C4-2B (cell line): ENCODE measurements at regions not wholly inside any gene's neighbourhood (a gene's known extent, or its start where the extent isn't known, plus 50 kb on each side); places are given as distances from the start of the nearest gene placed in this dataset.

Experiments
- H3K27ac ChIP-seq: fragments of 450-650 bp; 2 replicates; pipeline ENCODE4 v1.5.1; 2017
- ZFX ChIP-seq: fragments of 450-650 bp; IDR thresholded peaks from 2 replicates; pipeline ENCODE4 v1.6.1; 2017
- TF ChIP-seq, protein P1 (sequence below): fragments of 450-650 bp; conservative IDR thresholded peaks from 2 replicates; pipeline ENCODE4 v1.5.1; 2017; ENCODE audit warnings: mild to moderate bottlenecking

- no peak overlapping the region for H3K27ac ChIP-seq
- TF ChIP-seq ZFX = no peak
- TF ChIP-seq, protein P1, sequence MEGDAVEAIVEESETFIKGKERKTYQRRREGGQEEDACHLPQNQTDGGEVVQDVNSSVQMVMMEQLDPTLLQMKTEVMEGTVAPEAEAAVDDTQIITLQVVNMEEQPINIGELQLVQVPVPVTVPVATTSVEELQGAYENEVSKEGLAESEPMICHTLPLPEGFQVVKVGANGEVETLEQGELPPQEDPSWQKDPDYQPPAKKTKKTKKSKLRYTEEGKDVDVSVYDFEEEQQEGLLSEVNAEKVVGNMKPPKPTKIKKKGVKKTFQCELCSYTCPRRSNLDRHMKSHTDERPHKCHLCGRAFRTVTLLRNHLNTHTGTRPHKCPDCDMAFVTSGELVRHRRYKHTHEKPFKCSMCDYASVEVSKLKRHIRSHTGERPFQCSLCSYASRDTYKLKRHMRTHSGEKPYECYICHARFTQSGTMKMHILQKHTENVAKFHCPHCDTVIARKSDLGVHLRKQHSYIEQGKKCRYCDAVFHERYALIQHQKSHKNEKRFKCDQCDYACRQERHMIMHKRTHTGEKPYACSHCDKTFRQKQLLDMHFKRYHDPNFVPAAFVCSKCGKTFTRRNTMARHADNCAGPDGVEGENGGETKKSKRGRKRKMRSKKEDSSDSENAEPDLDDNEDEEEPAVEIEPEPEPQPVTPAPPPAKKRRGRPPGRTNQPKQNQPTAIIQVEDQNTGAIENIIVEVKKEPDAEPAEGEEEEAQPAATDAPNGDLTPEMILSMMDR = no peak
Observed at GRCh38 chr10:6894405-6894804, 314.3 kb upstream of the PRKCQ start.

DNA sequence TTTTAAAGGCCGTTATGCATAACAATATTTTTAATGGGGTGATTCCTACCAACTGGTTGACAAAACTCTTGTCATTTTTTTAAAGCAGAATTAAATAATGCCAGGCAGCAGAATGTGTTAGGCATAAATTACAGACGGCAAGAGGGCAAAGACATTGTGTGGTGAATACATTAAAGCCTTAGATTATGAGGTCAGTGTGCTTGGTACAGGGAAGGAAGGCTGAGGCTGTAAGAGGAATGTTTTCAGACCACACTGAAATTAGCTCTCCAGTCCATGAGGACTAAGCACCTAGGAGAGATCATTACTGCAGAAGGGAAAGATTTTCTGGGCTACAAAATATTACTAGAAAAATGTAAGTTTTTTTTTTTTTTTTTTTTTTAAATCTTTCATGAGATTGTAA, 312.8 kb upstream of the PRKCQ start:
- TF ChIP-seq ZFX = no peak
- TF ChIP-seq, protein P1 = no peak
- H3K27ac ChIP-seq = no peak overlapping the region

GRCh38 chr10:6891924-6892323, 311.8 kb upstream of the PRKCQ start:
- H3K27ac ChIP-seq = no peak overlapping the region
- no peak for TF ChIP-seq ZFX
- TF ChIP-seq, protein P1 = no peak

- no peak overlapping the region for H3K27ac ChIP-seq
- no peak for TF ChIP-seq ZFX
- TF ChIP-seq, protein P1 = no peak
Observed at GRCh38 chr10:6889718-6890117, 309.6 kb upstream of the PRKCQ start.

- H3K27ac ChIP-seq = no peak overlapping the region
- TF ChIP-seq ZFX = no peak
- TF ChIP-seq, protein P1 = no peak
Observed at GRCh38 chr10:6888434-6888833, 308.4 kb upstream of the PRKCQ start.

DNA sequence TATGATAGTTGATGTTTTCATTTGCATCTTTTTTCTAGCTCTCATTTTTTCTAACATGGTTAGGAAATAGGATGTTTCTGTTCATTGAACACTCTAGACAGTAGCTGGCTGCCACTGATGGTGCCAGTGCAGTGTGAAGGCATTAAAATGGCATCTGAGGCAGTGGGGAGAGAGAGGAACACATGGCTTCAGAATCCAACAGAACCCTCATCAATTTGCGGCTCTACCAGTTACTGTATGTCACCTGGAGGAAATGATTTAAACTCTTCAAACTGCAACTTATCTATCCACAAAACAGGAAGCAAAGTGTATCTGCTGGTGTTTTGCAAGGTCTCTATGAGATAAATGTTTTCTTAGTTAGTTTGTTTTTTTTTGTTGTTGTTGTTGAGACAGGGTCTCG, 305.2 kb upstream of the PRKCQ start:
- no peak overlapping the region for H3K27ac ChIP-seq
- no peak for TF ChIP-seq ZFX
- TF ChIP-seq, protein P1 = no peak

GRCh38 chr10:6881987-6882386, 301.9 kb upstream of the PRKCQ start:
- H3K27ac ChIP-seq = no peak overlapping the region
- TF ChIP-seq, protein P1 = no peak
- TF ChIP-seq ZFX = no peak
